OCI-LY7 (cell line): ENCODE measurements at regions not wholly inside any gene's neighbourhood (a gene's known extent, or its start where the extent isn't known, plus 50 kb on each side); places are given as distances from the start of the nearest gene placed in this dataset.

Source experiments
- BruUV-seq: library from RNA; stranded (reverse); fragments of 400-500 nt; replicated peaks from 2 replicates; lab custom pipeline; 2021; lab: Mats Ljungman, UMichigan
- CTCF ChIA-PET: fragments of 300-600 bp; sonication (Branson Sonifier 250); formaldehyde crosslinking; loops from one replicate; lab custom pipeline; 2022; ENCODE audit warnings: antibody characterized with exemption; ENCODE audit not compliant: unreplicated experiment; lab: Charles Lee
- POLR2A ChIA-PET: fragments of 300-600 bp; sonication (Branson Sonifier 250); formaldehyde crosslinking; loops from one replicate; lab custom pipeline; 2022; ENCODE audit warnings: antibody characterized with exemption; lab: Charles Lee
- DNase-seq: peaks from one replicate; pipeline ENCODE4 v3.0.0-alpha.2; 2015; ENCODE audit warnings: low spot score
- H2AFZ ChIP-seq: fragments of 200-600 bp; sonication (generic), shearing (Covaris generic); 2 replicates; pipeline ENCODE4 v1.6.1; 2014; ENCODE audit warnings: mild to moderate bottlenecking, antibody characterized with exemption, low read length, moderate library complexity
- H3K27ac ChIP-seq: fragments of 200-600 bp; sonication (generic); 2 replicates; pipeline ENCODE4 v1.5.1; 2014; ENCODE audit warnings: mixed run types, low read depth, mild to moderate bottlenecking, moderate library complexity, low read length, inconsistent platforms; ENCODE audit not compliant: poor library complexity, severe bottlenecking
- H3K36me3 ChIP-seq: fragments of 200-600 bp; sonication (generic); 2 replicates; pipeline ENCODE4 v1.6.1; 2014; ENCODE audit warnings: mild to moderate bottlenecking, antibody characterized with exemption, low read length, moderate library complexity, mixed read lengths; ENCODE audit not compliant: insufficient read depth
- H3K4me1 ChIP-seq: fragments of 200-600 bp; sonication (generic); 2 replicates; pipeline ENCODE4 v1.5.1; 2014; ENCODE audit warnings: mild to moderate bottlenecking, low read length; ENCODE audit not compliant: insufficient read depth, poor library complexity, severe bottlenecking
- H3K4me2 ChIP-seq: fragments of 200-600 bp; sonication (generic); 2 replicates; pipeline ENCODE4 v1.6.1; 2014; ENCODE audit warnings: mild to moderate bottlenecking, low read length
- H3K4me3 ChIP-seq: fragments of 200-600 bp; sonication (generic); 2 replicates; pipeline ENCODE4 v1.5.1; 2014; ENCODE audit warnings: mild to moderate bottlenecking, low read depth, low read length; ENCODE audit not compliant: poor library complexity, severe bottlenecking
- H3K79me2 ChIP-seq: fragments of 200-600 bp; sonication (generic); 2 replicates; pipeline ENCODE4 v1.6.1; 2016; ENCODE audit warnings: low read depth, mild to moderate bottlenecking, low read length, moderate library complexity, mixed read lengths; ENCODE audit not compliant: insufficient read depth
- H3K9me2 ChIP-seq: fragments of 200-600 bp; sonication (generic); 2 replicates; pipeline ENCODE4 v1.6.1; 2016; ENCODE audit warnings: mild to moderate bottlenecking, low read length, mixed read lengths; ENCODE audit not compliant: insufficient read depth
- H3K9me3 ChIP-seq: fragments of 200-600 bp; sonication (generic); 2 replicates; pipeline ENCODE4 v1.6.1; 2014; ENCODE audit warnings: mild to moderate bottlenecking, mixed run types, low read length, mixed read lengths
- H4K20me1 ChIP-seq: fragments of 200-600 bp; sonication (generic); 2 replicates; pipeline ENCODE4 v1.6.1; 2014; ENCODE audit warnings: mild to moderate bottlenecking, antibody characterized with exemption, low read length, moderate library complexity, mixed read lengths; ENCODE audit not compliant: insufficient read depth
- CTCF ChIP-seq: fragments of 200-600 bp; sonication (generic); conservative IDR thresholded peaks from 2 replicates; pipeline ENCODE4 v1.5.1; 2014; ENCODE audit warnings: mild to moderate bottlenecking, antibody characterized with exemption, low read length, moderate library complexity, mixed read lengths
- EZH2phosphoT487 ChIP-seq: fragments of 200-600 bp; sonication (generic); IDR thresholded peaks from 2 replicates; pipeline ENCODE4 v1.6.1; 2018; ENCODE audit warnings: low read depth, borderline replicate concordance, mild to moderate bottlenecking, mixed run types, antibody characterized with exemption, low read length, moderate library complexity, mixed read lengths
- intact Hi-C: fragments of 100-400 bp; cut with micrococcal nuclease; formaldehyde crosslinking; loops from one replicate; pipeline ENCODE4 v1.10.0; 2022; ENCODE audit not compliant: unreplicated experiment

- BruUV-seq = no TSS peak
- H3K79me2 ChIP-seq = no peaks in the 10 kb centered on the region
- H2AFZ ChIP-seq = no peak overlapping the region
- H4K20me1 ChIP-seq = no peaks in the 10 kb centered on the region
- peaks cover 6% of the 10 kb centered on the region for H3K4me1 ChIP-seq
- no peaks in the 10 kb centered on the region for H3K9me3 ChIP-seq
- H3K4me2 ChIP-seq = no peak overlapping the region
- no peak overlapping the region for H3K27ac ChIP-seq
- no peaks in the 10 kb centered on the region for H3K36me3 ChIP-seq
- no peak for DNase-seq
- no peaks in the 10 kb centered on the region for H3K9me2 ChIP-seq
- ChIA-PET POLR2A (no interaction called here), CTCF (no interaction called here)
- intact Hi-C loops = no loop called here
- H3K4me3 ChIP-seq = no peak overlapping the region
- TF ChIP-seq CTCF = no peak
- no peak for TF ChIP-seq EZH2phosphoT487
Measured at GRCh38 chr15:94610485-94610884, 379.1 kb downstream of the MCTP2 start.

DNA sequence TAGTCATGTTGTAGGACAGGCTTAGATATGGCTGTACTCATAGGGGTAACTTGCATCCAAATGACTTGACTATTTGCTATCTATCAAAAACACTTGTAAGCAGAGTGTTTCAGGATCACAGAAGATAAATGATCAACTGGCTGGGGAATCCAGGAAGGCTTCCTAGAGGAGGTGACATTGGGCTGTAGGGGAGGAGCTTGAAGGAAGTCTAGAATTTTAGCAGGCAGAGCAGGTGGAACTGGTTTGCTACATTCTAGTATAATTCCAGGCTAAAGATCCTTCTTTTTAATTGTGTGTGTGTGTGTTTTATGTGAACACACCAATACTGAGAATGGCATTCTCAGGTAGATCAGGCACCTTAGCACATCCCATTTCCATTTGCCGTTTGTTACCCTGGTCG lies 380.3 kb downstream of the MCTP2 start:
- DNase-seq = no peak
- no TSS peak for BruUV-seq
- CTCF ChIA-PET = no interaction called here

DNA sequence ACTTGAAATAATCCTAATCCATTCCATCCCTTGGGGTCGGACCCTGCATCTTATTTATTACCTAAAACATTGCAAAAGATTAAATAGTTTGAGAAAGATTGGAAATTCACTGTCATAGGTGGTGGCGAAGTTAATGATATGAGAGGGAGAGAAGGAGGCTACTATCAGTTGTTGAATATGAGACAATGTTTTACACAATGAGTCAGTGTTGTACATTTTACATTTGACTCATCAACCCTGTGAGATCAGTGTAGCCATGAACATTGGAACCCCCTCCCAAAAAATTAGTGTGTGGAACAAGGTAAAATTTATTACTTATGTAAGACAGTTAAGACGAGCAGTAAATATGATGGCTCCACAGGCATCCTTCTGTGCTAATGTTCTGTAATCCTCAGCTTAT lies 384.3 kb downstream of the MCTP2 start:
- intact Hi-C loops = no loop called here
- no peaks in the 10 kb centered on the region for H4K20me1 ChIP-seq
- H3K27ac ChIP-seq = no peak overlapping the region
- TF ChIP-seq CTCF (no peak), EZH2phosphoT487 (no peak)
- BruUV-seq = no TSS peak
- H3K9me3 ChIP-seq = no peaks in the 10 kb centered on the region
- no peak overlapping the region for H3K4me3 ChIP-seq
- H3K4me1 ChIP-seq = no peaks in the 10 kb centered on the region
- H3K9me2 ChIP-seq = no peaks in the 10 kb centered on the region
- ChIA-PET CTCF (no interaction called here), POLR2A (no interaction called here)
- no peak for DNase-seq
- H3K79me2 ChIP-seq = no peaks in the 10 kb centered on the region
- no peak overlapping the region for H3K4me2 ChIP-seq
- no peaks in the 10 kb centered on the region for H3K36me3 ChIP-seq
- no peak overlapping the region for H2AFZ ChIP-seq

More for the DNA sequence above, 380.3 kb downstream of the MCTP2 start:
- Histone ChIP-seq H2AFZ (no peak overlapping the region), H3K4me3 (no peak overlapping the region), H3K4me1 (peaks cover 6% of the 10 kb centered on the region), H4K20me1 (no peaks in the 10 kb centered on the region), H3K9me3 (no peaks in the 10 kb centered on the region), H3K9me2 (no peaks in the 10 kb centered on the region), H3K36me3 (no peaks in the 10 kb centered on the region), H3K4me2 (no peak overlapping the region), H3K79me2 (no peaks in the 10 kb centered on the region), H3K27ac (no peak overlapping the region)
- POLR2A ChIA-PET = no interaction called here
- intact Hi-C loops = no loop called here
- TF ChIP-seq CTCF (no peak), EZH2phosphoT487 (no peak)
